GM21723 (cell line): ENCODE measurements at regions not wholly inside any gene's neighbourhood (a gene's known extent, or its start where the extent isn't known, plus 50 kb on each side); places are given as distances from the start of the nearest gene placed in this dataset.

Experiments
- ATAC-seq: cut with Tn5 transposase; IDR thresholded peaks from one replicate; pipeline ENCODE4 v1.9.1; 2021; ENCODE audit warnings: mild to moderate bottlenecking, moderate library complexity; ENCODE audit not compliant: unreplicated experiment

DNA sequence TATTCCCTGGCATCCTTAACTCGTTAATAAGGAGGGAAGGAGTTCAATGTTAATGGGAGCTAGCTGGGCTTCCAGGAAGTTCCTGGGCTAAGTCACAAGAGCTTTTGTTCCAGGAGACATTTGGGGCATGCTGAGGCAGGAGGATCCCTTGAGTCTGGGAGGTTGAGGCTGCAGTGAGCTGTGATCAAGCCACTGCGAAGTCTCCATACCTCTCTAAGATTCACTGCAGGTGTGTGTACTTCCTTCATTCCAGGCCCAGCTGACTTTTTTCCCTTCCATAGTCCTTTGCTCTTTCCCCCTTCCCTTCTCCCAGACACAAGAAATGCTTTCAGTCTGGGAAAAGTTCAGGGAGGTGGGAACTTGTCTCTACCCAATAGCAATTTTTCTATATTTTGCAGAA, 489.8 kb downstream of the NPIPA7 start:
- ATAC-seq, result no peak

DNA sequence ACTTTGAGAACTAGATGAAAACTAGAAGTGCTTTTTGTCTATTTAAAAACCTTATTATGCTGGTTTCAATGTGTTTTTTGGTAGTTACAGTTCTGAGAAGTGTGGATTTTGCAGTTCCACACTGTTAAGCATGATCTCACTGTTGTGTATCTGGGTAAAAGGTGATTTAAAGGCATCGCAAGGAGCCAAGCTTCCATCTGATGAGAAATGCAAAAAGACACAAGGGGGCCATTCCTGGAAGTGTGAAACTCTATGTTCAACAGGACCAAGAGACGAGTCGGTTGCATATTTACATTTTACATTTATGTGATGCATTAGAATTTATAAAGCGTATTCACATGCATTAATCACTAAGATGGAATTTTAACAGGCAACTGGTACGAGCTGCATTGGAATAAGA, 490.8 kb downstream of the NPIPA7 start:
- ATAC-seq, result no peak

DNA sequence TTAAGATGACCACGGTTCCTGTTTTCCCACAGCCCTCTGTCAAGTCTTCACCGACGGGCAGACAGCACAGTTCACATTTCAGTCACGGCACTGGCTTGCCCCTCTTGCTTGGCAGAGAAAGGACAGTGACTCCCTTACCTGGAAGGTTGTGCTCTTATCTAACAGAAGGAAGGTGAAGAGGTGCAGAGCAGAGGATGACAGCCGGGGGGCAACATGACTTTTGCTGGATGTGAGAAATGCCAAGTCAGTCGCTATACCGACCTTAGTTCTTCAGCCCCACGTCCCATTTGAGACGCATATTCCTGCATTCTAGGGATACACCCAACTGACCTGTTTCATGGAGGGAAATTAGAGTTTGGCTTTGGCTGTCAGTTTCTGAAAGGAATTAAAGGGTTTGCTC, 492.3 kb downstream of the NPIPA7 start:
- ATAC-seq, result no peak

GRCh38 chr16:16877061-16877460, 498.1 kb downstream of the NPIPA7 start:
- ATAC-seq, result no peak

GRCh38 chr16:16879567-16880251, 500.8 kb downstream of the NPIPA7 start:
- ATAC-seq, result no peak

DNA sequence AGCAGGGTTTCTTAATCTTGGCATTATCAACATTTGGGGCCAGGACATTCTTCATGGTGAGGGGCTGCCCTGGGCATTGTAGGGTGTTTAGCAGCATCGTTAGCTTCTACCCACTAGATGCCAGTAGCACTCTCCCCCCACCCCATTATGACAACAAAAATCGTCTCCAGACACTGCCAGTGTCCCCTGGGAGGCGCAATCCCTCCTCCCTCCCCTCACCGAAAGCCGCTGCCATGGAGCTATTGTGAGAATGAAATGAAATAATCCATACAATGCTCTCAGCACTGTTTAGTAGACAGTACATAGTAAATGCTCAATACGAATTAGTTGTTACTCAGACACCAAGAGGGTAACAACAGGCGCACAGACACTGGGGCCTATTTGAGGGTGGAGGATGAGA, 502.9 kb downstream of the NPIPA7 start:
- no peak for ATAC-seq

GRCh38 chr16:16882766-16883165, 503.8 kb downstream of the NPIPA7 start:
- no peak for ATAC-seq

- no peak for ATAC-seq
Observed at GRCh38 chr16:16884451-16884850, 505.5 kb downstream of the NPIPA7 start.

GRCh38 chr16:16887193-16887592, 508.3 kb downstream of the NPIPA7 start:
- no peak for ATAC-seq

- ATAC-seq, result no peak
Observed at GRCh38 chr16:16890964-16891363, 512.0 kb downstream of the NPIPA7 start.

DNA sequence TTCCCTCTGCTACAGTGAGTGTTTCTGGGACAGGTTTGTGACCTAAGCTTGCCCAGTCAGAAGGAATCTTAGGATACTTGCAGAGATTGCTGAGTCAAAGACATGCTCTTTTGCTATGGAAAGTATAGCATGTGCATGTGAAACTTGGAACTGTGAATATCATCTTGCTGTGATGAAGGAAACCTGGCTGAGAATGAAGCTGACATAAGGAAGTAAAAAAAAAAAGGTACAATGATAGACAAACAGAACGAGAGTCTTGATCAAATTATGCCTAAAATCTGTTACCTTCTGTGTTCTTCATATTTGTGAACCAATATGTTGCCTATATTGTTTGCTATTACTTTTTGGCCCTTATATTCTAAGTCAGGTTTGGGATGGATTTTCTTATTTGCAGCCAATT, 525.7 kb downstream of the NPIPA7 start:
- no peak for ATAC-seq

GRCh38 chr16:16905850-16906249, 526.9 kb downstream of the NPIPA7 start:
- ATAC-seq, result no peak

DNA sequence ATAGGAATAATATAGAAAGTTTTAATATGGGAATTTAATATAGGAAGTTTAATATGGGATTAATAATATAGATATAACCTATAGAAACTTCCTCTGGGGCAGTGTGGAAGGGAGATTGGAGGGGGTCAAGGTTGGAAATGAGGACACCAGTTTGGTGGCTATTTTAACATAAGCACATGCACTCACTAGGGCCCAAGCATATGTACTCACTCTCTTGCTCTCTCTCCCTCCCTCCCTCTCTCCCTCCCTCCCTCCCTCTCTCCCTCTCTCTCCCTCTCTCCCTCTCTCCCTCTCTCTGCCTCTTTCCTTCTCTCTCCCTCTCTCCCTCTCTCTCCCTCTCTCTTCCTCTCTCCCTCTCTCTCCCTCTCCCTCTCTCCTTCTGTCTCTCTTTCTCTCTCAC, 528.1 kb downstream of the NPIPA7 start:
- ATAC-seq, result no peak

DNA sequence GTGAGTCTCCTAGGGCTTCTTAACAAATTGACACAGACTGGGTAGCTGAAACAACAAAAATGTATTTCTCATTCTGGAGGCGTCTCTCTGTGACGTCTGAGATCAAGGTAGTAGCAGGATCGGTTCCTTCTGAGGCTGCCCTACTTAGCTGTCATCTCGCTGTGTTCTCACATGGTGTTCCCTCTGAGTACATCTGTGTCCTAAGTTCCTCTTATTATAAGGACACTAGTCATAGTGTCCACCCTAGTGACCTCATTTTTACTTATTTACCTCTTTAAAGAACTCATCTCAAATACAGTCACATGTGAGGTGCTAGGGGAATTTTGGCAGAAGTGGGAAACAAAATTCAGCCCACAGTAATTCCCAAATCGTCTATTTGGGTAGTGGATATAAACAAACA, 529.1 kb downstream of the NPIPA7 start:
- ATAC-seq, result no peak

DNA sequence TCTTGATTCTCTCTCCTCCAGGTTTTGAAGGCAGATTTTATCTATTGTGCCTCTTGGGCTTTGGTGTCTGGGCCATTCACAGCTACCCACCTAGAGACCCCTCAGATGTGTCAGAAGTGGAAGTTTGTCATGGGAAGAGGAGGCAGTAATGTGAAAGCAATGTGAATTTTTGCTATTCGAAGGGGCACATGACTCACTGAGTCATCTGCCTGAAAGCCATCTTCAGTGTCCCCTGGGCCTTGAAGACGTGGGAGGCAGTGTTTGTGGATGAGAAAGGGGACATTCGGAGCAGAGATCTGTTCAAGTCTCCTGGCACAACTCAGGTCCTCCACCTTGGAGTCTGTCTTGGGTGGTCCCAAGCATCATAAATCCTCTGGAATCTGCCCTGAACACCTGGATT, 530.2 kb downstream of the NPIPA7 start:
- ATAC-seq, result no peak

- no peak for ATAC-seq
Observed at GRCh38 chr16:16910666-16911065, 531.7 kb downstream of the NPIPA7 start.

GRCh38 chr16:16915771-16916170, 536.8 kb downstream of the NPIPA7 start:
- ATAC-seq, result no peak

- ATAC-seq, result no peak
Observed at GRCh38 chr16:16917191-16917785, 538.3 kb downstream of the NPIPA7 start.

- ATAC-seq, result no peak
Observed at GRCh38 chr16:16923479-16923878, 544.5 kb downstream of the NPIPA7 start.

GRCh38 chr16:16924613-16925012, 545.7 kb downstream of the NPIPA7 start:
- no peak for ATAC-seq

GRCh38 chr16:16925432-16925831, 545.3 kb downstream of the XYLT1 start:
- no peak for ATAC-seq

DNA sequence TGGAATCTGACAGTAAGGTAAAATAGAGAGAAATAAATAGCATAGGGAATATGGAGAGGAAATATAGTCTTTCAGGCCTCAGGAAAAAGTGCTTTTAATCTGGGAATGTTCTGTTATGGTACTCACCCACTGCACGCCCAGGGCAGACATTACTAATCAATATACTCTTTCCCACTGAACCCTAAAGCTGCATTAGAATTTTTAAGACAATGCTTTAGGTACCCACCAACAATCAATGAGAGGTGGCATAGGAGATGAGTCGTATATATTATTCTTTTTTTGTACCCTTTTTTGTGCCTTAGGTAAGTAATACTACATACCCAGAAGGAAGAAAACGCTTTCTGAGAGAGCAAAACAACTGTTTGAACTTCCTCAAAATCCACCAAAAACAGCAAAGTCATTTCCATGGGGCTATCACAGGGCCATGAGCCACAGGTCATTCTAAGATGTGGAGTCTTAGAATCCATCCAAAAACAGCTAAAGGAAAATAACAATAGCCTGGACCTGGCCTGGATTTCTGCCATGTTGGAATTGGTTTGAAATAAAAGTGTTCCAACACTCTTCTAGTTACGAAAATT, 542.1 kb downstream of the XYLT1 start:
- no peak for ATAC-seq
